ENCODE measurements at regions not wholly inside any gene's neighbourhood (a gene's known extent, or its start where the extent isn't known, plus 50 kb on each side); places are given as distances from the start of the nearest gene placed in this dataset.

GRCh38 chr5:67799732-67800234 lies 415.8 kb upstream of the PIK3R1 start:
- no peak for TF ChIP-seq CTCF (conservative IDR thresholded peaks at IDR 0.05)
- TF ChIP-seq EZH2 (IDR thresholded peaks at IDR 0.05; ENCODE audit: low read depth) = no peak
